ENCODE measurements at regions not wholly inside any gene's neighbourhood (a gene's known extent, or its start where the extent isn't known, plus 50 kb on each side); places are given as distances from the start of the nearest gene placed in this dataset.

DNA sequence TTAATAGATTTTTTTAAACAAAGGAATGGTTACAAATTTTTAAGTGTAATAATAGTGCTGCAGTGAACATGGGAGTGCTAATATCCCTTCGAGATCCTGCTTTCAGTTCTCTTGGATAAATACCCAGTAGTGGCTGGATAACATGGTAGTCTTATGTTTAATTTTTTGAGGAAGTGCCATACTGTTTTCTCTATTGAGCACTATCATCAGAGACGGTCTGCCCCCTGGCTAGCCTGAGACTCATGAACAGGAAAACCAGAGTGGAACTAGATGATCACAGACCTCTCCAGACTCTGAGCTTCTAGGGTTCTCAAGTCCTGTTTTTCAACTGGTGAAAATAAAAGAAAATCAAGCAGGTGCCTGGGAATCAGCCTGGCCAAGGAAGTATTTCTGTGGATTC, 97.3 kb upstream of the MARK1 start:
- no TSS peak for BruUV-seq (replicated peaks)
- Histone ChIP-seq H3K36me3 (ENCODE audit: low read depth) (no peaks in the 10 kb centered on the region), H3K79me2 (ENCODE audit: low read depth) (no peaks in the 10 kb centered on the region), H3K27ac (no peak overlapping the region), H2AFZ (no peak overlapping the region), H3K4me3 (no peak overlapping the region), H3K27me3 (ENCODE audit: insufficient read depth, low read depth) (no peaks in the 10 kb centered on the region), H3K4me2 (no peak overlapping the region), H3K9me2 (ENCODE audit: insufficient read depth) (no peaks in the 10 kb centered on the region; the same call in 1 of the 2 replicates), H3K9me3 (ENCODE audit: insufficient read depth, low read depth) (no peaks in the 10 kb centered on the region), H3K4me1 (replicated peaks; ENCODE audit: insufficient read depth) (peaks cover 49% of the 10 kb centered on the region), H3F3A (ENCODE audit: insufficient read depth, low read depth) (0 out of 2 replicates have a peak, but pooled peaks cover 5% of the 10 kb centered on the region), H4K20me1 (ENCODE audit: insufficient read depth) (no peaks in the 10 kb centered on the region)
- ChIA-PET CTCF (interaction anchor here (0.7 to 1.0 kb wide), 2 partner anchors 134 to 303 kb away, joined by 3 read pairs; no protein-coding TSS in a partner anchor), POLR2A (ENCODE audit: unreplicated experiment) (interaction anchor here (0.6 kb wide), 1 partner anchor 905 kb away, joined by 3 read pairs; no protein-coding TSS in a partner anchor)
- no peak for DNase-seq
- TF ChIP-seq, protein P1, sequence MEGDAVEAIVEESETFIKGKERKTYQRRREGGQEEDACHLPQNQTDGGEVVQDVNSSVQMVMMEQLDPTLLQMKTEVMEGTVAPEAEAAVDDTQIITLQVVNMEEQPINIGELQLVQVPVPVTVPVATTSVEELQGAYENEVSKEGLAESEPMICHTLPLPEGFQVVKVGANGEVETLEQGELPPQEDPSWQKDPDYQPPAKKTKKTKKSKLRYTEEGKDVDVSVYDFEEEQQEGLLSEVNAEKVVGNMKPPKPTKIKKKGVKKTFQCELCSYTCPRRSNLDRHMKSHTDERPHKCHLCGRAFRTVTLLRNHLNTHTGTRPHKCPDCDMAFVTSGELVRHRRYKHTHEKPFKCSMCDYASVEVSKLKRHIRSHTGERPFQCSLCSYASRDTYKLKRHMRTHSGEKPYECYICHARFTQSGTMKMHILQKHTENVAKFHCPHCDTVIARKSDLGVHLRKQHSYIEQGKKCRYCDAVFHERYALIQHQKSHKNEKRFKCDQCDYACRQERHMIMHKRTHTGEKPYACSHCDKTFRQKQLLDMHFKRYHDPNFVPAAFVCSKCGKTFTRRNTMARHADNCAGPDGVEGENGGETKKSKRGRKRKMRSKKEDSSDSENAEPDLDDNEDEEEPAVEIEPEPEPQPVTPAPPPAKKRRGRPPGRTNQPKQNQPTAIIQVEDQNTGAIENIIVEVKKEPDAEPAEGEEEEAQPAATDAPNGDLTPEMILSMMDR (conservative IDR thresholded peaks at IDR 0.05) = no peak
- TF ChIP-seq EZH2 (IDR thresholded peaks at IDR 0.05; ENCODE audit: low read depth) = no peak
- intact Hi-C loops (cut with micrococcal nuclease; ENCODE audit: unreplicated experiment) = no loop called here

GRCh38 chr1:220430059-220430458, 97.9 kb upstream of the MARK1 start:
- Histone ChIP-seq H4K20me1 (ENCODE audit: insufficient read depth) (no peaks in the 10 kb centered on the region), H3K27me3 (ENCODE audit: insufficient read depth, low read depth) (no peaks in the 10 kb centered on the region), H3K4me3 (no peak overlapping the region), H3K9me3 (ENCODE audit: insufficient read depth, low read depth) (no peaks in the 10 kb centered on the region), H3F3A (ENCODE audit: insufficient read depth, low read depth) (0 out of 2 replicates have a peak, but pooled peaks cover 5% of the 10 kb centered on the region), H3K36me3 (ENCODE audit: low read depth) (no peaks in the 10 kb centered on the region), H3K79me2 (ENCODE audit: low read depth) (no peaks in the 10 kb centered on the region), H3K9me2 (ENCODE audit: insufficient read depth) (no peaks in the 10 kb centered on the region; the same call in 1 of the 2 replicates), H2AFZ (no peak overlapping the region), H3K4me1 (replicated peaks; ENCODE audit: insufficient read depth) (peaks cover 50% of the 10 kb centered on the region), H3K27ac (no peak overlapping the region), H3K4me2 (peak overlapping the region; percentile 17; the same call in 1 of the 2 replicates)
- intact Hi-C loops (cut with micrococcal nuclease; ENCODE audit: unreplicated experiment) = no loop called here
- BruUV-seq (replicated peaks) = no TSS peak
- peak; percentile 51 to 78 for DNase-seq
- ChIA-PET POLR2A (ENCODE audit: unreplicated experiment) (interaction anchor here (0.6 kb wide), 1 partner anchor 905 kb away, joined by 3 read pairs; no protein-coding TSS in a partner anchor), CTCF (interaction anchor here (0.7 to 1.0 kb wide), 2 partner anchors 134 to 303 kb away, joined by 3 read pairs; no protein-coding TSS in a partner anchor)
- no peak for TF ChIP-seq EZH2 (IDR thresholded peaks at IDR 0.05; ENCODE audit: low read depth)
- TF ChIP-seq, protein P1 (conservative IDR thresholded peaks at IDR 0.05) = no peak

GRCh38 chr1:220426989-220427388, 100.9 kb upstream of the MARK1 start:
- Histone ChIP-seq H3F3A (ENCODE audit: insufficient read depth, low read depth) (0 out of 2 replicates have a peak, but pooled peaks cover 5% of the 10 kb centered on the region), H2AFZ (no peak overlapping the region), H3K36me3 (ENCODE audit: low read depth) (no peaks in the 10 kb centered on the region), H3K27me3 (ENCODE audit: insufficient read depth, low read depth) (no peaks in the 10 kb centered on the region), H3K4me3 (no peak overlapping the region), H3K79me2 (ENCODE audit: low read depth) (no peaks in the 10 kb centered on the region), H3K4me2 (no peak overlapping the region), H3K27ac (no peak overlapping the region), H3K4me1 (replicated peaks; ENCODE audit: insufficient read depth) (peaks cover 46% of the 10 kb centered on the region), H3K9me3 (ENCODE audit: insufficient read depth, low read depth) (no peaks in the 10 kb centered on the region), H4K20me1 (ENCODE audit: insufficient read depth) (no peaks in the 10 kb centered on the region), H3K9me2 (ENCODE audit: insufficient read depth) (no peaks in the 10 kb centered on the region; the same call in 1 of the 2 replicates)
- DNase-seq = peak; percentile 32 to 75
- ChIA-PET POLR2A (ENCODE audit: unreplicated experiment) (no interaction called here), CTCF (no interaction called here)
- intact Hi-C loops (cut with micrococcal nuclease; ENCODE audit: unreplicated experiment) = no loop called here
- no TSS peak for BruUV-seq (replicated peaks)
- no peak for TF ChIP-seq EZH2 (IDR thresholded peaks at IDR 0.05; ENCODE audit: low read depth)
- TF ChIP-seq, protein P1 (conservative IDR thresholded peaks at IDR 0.05) = no peak

All from PC-9 (cell line).